HG03439 (cell line): ENCODE measurements at regions not wholly inside any gene's neighbourhood (a gene's known extent, or its start where the extent isn't known, plus 50 kb on each side); places are given as distances from the start of the nearest gene placed in this dataset.
A peak's percentile ranks its signal among the peaks of the same experiment; 100 is the strongest.

Experiments used
- ATAC-seq: cut with Tn5 transposase; IDR thresholded peaks from one replicate; pipeline ENCODE4 v1.9.1; 2021; ENCODE audit warnings: mild to moderate bottlenecking, moderate library complexity; ENCODE audit not compliant: unreplicated experiment

DNA sequence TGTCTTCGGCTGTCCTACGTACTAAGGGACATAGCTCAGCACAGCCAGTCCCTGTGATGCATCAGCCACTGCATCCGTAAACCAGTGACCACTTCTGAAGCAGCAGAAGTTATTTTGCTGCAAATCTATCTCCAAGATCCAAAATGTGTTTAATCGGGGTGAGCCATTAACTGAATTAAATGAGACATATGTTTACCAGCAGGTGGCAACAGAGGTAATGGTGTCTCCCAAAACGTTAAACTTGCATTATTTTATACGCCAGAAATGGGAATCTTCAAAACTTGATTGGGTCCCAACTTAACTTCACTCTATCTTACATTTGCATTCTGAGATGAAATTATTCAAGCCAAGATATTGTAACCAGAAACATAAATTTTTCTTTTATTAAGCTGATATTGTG lies 75.3 kb upstream of the BOC start:
- ATAC-seq, result no peak

DNA sequence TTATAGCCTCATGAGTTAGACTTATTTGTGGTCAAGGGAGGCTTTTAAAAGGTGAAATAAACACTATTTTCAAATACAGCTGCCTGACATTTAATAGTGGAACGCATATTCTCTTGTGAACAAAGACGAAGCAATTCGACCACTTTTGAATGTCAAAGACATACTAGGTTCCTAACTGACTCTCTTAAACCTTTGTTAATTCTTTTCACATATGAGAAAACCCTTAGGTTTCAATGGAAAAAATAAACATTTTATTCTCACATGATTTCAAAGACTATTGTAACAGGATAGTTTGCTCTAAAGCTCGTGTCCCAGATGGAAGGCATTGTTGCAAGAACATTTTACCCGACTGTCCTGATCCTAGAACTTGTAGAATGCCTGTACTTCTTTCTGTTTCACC lies 74.8 kb upstream of the BOC start:
- no peak for ATAC-seq

GRCh38 chr3:113138839-113139743 lies 72.3 kb upstream of the BOC start:
- no peak for ATAC-seq

DNA sequence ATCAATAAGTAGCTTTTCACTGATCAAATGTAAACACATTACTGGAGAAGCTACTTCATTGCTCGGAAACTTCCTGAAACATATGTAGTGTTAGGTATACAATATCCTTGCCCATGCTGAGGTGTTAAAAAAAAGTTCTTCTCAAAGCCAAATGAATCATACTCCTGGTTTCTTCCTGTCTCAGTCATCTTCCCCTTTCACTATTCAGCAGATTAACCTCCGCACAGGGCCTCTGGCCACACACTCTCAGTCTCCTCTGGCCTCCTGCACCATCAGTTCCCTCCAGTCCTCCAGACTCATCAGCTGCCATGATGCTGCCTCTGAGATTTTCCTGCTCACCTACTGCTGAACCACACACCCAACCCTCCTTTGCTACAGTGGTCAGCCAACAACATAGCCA lies 70.5 kb upstream of the BOC start:
- ATAC-seq, result no peak

DNA sequence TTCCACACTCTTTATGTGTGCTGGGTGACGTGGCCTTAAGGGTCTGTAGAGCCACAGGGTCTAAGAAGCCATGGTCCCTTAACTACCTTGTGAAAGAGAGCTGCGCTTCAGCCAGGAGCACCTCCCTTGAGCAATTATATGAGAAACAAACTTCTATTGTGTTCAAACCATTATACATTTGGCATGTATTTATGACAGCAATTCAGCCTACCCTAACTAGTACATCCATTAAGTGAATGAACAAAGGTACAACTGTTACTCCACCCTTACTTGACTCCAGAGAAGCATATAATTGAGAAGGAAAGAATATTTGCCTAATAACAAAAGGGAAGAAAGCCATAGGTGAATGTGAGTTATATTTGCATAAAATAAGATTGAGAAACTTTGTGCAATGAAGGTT lies 69.8 kb upstream of the BOC start:
- no peak for ATAC-seq

DNA sequence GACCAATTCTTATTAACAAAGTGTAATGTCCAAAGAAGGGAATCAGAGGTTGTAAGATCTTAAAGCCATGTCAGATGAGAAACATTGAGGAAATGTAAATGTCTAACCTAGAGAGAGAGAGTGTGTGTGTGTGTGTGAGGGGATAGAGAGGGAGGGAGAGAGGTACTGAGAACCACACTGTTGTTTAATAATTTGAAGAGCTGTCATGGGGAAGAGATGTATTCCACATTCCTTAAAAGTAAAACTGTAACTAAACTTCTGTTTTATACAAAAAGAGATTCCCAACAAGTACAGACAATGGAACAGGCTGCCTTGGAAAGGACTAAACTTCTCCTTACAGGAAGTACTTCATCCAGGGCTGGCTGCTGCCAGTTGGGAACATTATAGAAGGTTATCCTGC lies 68.9 kb upstream of the BOC start:
- ATAC-seq, result no peak

- no peak for ATAC-seq
These were observed 68.0 kb upstream of the BOC start for GRCh38 chr3:113143353-113143752.

DNA sequence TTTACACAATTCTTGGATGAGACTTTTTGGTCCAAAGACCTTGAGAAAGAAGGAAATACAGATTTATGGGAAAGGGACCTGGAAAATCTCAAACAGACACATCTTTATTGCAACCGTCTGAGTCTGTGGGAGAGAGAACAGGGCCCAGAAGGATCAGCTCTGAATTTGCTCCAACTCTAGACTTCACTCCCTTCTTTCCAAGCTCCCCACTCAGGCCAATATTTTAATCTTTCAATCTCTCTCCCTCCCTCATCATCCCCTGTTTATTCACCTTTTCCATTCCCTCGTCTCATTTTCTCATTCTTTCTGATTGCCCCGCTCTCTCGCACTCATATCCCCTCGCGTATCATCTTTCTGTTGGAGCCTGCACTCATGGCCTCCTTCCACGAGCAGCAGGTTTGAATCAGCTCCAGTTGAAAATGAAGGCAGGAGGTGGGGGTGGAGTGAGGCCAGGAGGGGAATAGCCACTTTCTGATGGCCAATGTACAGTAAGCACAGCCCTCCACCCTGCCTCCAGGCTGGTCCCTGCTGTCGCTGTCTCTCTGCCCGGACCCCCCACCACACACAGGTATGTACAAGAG lies 63.6 kb upstream of the BOC start:
- ATAC-seq, result no peak

GRCh38 chr3:113148284-113148683 lies 63.1 kb upstream of the BOC start:
- no peak for ATAC-seq

GRCh38 chr3:113150250-113150649 lies 61.1 kb upstream of the BOC start:
- ATAC-seq, result no peak

DNA sequence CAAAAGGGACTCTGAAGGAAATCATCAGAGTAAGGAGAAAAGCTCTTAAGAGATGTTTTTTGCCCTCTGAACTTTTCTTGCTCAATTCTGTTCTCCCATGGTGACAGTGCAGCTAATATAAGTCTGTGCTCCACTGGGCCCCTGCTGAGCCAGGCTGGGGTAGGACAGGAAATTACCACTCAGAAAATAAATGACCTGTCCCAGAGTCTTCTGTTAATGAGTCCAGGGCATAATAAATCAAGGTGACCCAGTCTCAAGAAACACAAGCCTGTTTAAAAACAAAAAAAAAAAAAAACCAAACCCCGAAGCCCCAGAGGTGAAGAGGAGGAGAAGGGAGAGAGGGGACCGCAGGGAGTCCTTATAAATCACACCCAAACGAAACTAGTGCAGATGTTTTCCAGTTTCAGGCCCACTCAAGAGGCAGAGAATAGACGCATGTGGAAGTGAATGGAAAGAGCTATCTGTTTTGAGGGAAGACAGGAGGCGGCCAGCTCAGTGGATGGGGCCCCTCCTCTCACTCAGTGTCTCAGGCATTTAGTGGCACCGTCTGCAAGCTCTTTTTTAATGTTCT lies 59.8 kb upstream of the BOC start:
- no peak for ATAC-seq

GRCh38 chr3:113152849-113153248 lies 58.5 kb upstream of the BOC start:
- ATAC-seq, result no peak

- ATAC-seq, result peak; percentile 74
These were observed 57.8 kb upstream of the BOC start for GRCh38 chr3:113153499-113154107.

- no peak for ATAC-seq
These were observed 54.5 kb upstream of the BOC start for GRCh38 chr3:113156816-113157333.

GRCh38 chr3:113157408-113158030 lies 53.8 kb upstream of the BOC start:
- no peak for ATAC-seq

DNA sequence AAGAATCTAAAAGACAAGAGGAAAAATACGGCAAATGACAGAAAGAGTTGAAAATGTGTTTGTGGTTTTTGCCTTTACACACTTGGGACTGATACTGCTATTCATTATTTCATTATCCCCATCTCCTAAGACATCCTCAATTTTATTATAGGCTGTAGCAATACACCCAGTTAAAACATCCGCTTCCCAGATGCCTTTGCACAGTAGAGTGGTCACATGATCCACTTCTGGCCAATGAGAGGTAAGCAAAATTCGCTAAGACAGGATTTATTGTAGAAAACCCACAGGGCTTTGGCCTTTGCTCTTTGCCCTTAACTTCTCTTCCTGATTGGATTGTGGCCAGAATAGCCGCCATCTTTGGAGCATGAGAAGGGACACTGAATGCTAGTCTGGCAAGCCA lies 53.2 kb upstream of the BOC start:
- no peak for ATAC-seq
